C4-2B (cell line): ENCODE measurements at regions not wholly inside any gene's neighbourhood (a gene's known extent, or its start where the extent isn't known, plus 50 kb on each side); places are given as distances from the start of the nearest gene placed in this dataset.
"Not testable (repeated sequence)": the region's sequence is repeated elsewhere in the genome, so short reads cannot be mapped to it uniquely, and the experiment has no call there.

Experiments
- ZFX ChIP-seq: fragments of 450-650 bp; IDR thresholded peaks from 2 replicates; pipeline ENCODE4 v1.6.1; 2017
- TF ChIP-seq, protein P1 (sequence below): fragments of 450-650 bp; conservative IDR thresholded peaks from 2 replicates; pipeline ENCODE4 v1.5.1; 2017; ENCODE audit warnings: mild to moderate bottlenecking

DNA sequence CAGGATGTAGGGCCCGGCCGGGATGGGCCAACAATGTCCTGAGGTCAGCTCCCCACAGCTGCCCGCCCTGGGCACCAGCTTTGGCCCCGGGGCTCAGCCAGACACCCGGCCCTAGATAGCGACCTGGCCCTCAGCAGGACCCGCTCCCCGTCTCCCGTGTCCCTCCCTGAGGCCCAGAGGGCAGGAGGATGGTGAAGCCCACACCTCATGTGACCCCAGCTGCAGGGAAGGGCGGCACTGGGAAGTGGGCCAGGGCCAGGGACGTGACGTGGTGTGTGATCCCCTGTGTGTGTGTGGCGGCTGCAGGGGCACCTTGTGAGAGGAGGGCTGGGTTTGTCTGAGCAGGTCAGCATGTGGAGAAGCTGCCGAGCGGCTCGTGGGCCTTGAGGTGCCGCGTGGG, 213.9 kb downstream of the TMEM121 start:
- TF ChIP-seq, protein P1, sequence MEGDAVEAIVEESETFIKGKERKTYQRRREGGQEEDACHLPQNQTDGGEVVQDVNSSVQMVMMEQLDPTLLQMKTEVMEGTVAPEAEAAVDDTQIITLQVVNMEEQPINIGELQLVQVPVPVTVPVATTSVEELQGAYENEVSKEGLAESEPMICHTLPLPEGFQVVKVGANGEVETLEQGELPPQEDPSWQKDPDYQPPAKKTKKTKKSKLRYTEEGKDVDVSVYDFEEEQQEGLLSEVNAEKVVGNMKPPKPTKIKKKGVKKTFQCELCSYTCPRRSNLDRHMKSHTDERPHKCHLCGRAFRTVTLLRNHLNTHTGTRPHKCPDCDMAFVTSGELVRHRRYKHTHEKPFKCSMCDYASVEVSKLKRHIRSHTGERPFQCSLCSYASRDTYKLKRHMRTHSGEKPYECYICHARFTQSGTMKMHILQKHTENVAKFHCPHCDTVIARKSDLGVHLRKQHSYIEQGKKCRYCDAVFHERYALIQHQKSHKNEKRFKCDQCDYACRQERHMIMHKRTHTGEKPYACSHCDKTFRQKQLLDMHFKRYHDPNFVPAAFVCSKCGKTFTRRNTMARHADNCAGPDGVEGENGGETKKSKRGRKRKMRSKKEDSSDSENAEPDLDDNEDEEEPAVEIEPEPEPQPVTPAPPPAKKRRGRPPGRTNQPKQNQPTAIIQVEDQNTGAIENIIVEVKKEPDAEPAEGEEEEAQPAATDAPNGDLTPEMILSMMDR: not testable (repeated sequence)
- not testable (repeated sequence) for TF ChIP-seq ZFX
